ENCODE measurements at regions not wholly inside any gene's neighbourhood (a gene's known extent, or its start where the extent isn't known, plus 50 kb on each side); places are given as distances from the start of the nearest gene placed in this dataset.

DNA sequence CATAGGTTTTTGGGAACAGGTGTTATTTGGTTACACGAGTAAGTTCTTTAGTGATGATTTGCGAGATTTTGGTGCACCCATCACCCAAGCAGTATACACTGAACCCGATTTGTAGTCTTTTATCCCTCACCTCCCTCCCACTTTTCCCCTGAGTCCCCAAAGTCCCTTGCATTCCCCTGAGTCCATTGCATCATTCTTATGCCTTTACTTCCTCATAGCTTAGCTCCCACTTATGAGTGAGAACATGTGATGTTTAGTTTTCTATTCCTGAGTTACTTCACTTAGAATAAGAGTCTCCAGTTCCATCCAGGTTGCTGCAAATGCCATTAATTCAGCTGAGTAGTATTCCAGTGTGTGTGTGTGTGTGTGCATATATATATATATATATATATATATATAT, 97.2 kb upstream of the EDNRB start:
- Histone ChIP-seq H3K9me3 (no peaks in the 10 kb centered on the region), H3K27me3 (no peaks in the 10 kb centered on the region), H3K36me3 (ENCODE audit: low read depth, missing control alignments) (no peaks in the 10 kb centered on the region), H3K27ac (no peak overlapping the region), H3K4me1 (no peaks in the 10 kb centered on the region), H3K4me3 (no peak overlapping the region)
- no peak for DNase-seq
- WGBS, 2 donors: 90% methylated on average over 3 of the region's 3 CpGs
- intact Hi-C loops (cut with DNase I; ENCODE audit: low total_unique reads): no loop called here
- TF ChIP-seq POLR2A (IDR thresholded peaks at IDR 0.05): no peak
- TF ChIP-seq, protein P1, sequence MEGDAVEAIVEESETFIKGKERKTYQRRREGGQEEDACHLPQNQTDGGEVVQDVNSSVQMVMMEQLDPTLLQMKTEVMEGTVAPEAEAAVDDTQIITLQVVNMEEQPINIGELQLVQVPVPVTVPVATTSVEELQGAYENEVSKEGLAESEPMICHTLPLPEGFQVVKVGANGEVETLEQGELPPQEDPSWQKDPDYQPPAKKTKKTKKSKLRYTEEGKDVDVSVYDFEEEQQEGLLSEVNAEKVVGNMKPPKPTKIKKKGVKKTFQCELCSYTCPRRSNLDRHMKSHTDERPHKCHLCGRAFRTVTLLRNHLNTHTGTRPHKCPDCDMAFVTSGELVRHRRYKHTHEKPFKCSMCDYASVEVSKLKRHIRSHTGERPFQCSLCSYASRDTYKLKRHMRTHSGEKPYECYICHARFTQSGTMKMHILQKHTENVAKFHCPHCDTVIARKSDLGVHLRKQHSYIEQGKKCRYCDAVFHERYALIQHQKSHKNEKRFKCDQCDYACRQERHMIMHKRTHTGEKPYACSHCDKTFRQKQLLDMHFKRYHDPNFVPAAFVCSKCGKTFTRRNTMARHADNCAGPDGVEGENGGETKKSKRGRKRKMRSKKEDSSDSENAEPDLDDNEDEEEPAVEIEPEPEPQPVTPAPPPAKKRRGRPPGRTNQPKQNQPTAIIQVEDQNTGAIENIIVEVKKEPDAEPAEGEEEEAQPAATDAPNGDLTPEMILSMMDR (IDR thresholded peaks at IDR 0.05): no peak

DNA sequence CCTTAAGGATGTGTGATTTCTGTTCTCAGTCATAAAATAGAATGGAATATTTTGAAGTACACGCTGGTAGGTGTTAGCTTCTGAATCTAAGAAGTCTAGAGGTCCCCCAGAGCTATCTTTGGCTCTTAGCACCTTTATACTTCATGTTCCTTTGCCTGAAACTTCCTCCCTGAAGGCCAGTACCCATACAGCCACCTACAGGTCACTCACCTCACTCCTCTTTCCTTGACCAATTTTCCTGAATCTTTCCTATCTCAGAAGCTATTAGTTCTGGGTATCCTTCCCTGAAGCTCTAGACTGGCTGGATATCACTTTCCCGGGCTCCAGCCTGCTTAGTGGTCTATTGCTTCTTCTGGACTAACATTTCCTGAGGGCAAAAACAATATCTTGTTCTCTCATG, 93.4 kb upstream of the EDNRB start:
- WGBS, 2 donors: 90 to 94% methylated on average over 2 of the region's 2 CpGs
- DNase-seq: no peak
- H3K4me1 ChIP-seq: no peaks in the 10 kb centered on the region
- TF ChIP-seq, protein P1 (IDR thresholded peaks at IDR 0.05): no peak
- H3K27ac ChIP-seq: no peak overlapping the region
- intact Hi-C loops (cut with DNase I; ENCODE audit: low total_unique reads): no loop called here
- H3K9me3 ChIP-seq: no peaks in the 10 kb centered on the region
- H3K27me3 ChIP-seq: no peaks in the 10 kb centered on the region
- no peaks in the 10 kb centered on the region for H3K36me3 ChIP-seq (ENCODE audit: low read depth, missing control alignments)
- no peak overlapping the region for H3K4me3 ChIP-seq

DNA sequence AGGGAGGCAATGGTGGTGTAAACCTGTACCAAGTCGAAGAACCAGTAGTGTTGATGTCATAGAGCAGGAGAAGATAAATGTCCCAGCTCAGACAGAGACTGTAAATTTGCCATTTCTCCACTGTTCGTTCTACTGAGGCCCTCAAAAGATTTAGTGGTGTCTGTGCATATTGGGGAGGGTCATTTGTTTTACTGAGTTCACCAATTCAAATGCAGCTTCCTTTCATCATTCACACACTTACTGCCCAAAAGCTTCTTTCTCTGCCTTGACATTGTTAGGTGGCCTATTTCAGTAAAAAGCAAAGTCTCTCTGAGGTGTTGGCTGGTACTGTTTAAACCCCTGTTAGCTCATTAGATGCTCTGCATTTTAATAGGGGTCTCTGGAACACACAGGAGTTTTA, 86.2 kb upstream of the EDNRB start:
- 73 to 91% methylated on average over 2 of the region's 2 CpGs for WGBS, 2 donors
- Histone ChIP-seq H3K9me3 (no peaks in the 10 kb centered on the region), H3K4me3 (no peak overlapping the region), H3K27me3 (no peaks in the 10 kb centered on the region), H3K36me3 (ENCODE audit: low read depth, missing control alignments) (no peaks in the 10 kb centered on the region), H3K4me1 (no peaks in the 10 kb centered on the region), H3K27ac (no peak overlapping the region)
- TF ChIP-seq, protein P1 (IDR thresholded peaks at IDR 0.05): no peak
- no peak for TF ChIP-seq POLR2A (IDR thresholded peaks at IDR 0.05)
- intact Hi-C loops (cut with DNase I; ENCODE audit: low total_unique reads): no loop called here
- no peak for DNase-seq

DNA sequence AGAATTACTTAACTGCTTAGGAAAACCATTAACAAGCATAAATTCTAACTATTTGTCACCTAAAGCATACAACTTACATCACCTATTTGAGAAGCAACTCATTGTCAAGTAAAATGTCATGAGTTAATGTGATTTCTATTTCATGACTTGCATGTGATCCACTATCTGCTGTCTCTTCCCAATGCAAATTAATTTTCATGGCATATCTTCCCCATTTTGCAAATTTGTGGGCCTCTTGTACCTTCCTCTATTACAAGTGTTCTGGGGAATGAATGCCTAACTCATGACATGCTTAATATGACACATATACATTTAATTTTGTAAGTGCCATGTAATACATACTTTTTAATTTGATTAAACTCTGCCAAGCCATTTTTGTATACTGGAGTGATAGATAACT, 81.1 kb upstream of the EDNRB start:
- H3K36me3 ChIP-seq (ENCODE audit: low read depth, missing control alignments): no peaks in the 10 kb centered on the region
- intact Hi-C loops (cut with DNase I; ENCODE audit: low total_unique reads): no loop called here
- H3K4me1 ChIP-seq: no peaks in the 10 kb centered on the region
- no peak overlapping the region for H3K4me3 ChIP-seq
- DNase-seq: no peak
- H3K27me3 ChIP-seq: no peaks in the 10 kb centered on the region
- no peak for TF ChIP-seq POLR2A (IDR thresholded peaks at IDR 0.05)
- TF ChIP-seq, protein P1 (IDR thresholded peaks at IDR 0.05): no peak
- no peak overlapping the region for H3K27ac ChIP-seq
- no peaks in the 10 kb centered on the region for H3K9me3 ChIP-seq

DNA sequence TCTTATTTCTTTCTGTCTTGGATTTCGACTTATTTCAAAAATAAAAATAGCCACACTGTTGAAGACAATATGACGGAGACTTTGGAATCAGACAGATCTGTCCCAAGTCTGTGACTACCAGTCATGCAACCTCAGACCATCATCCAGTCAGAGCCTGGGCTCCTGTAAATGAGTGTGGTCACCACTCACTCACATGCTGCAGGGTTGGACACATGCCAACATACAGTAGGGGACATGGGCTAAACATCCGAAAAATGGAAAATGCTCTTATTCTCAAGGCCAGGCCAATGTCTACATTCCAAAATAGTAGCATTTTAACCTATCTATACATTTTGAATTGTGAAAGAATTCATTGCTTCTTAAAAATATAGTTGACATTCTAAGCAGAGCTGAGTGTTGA, 75.5 kb upstream of the EDNRB start:
- intact Hi-C loops (cut with DNase I; ENCODE audit: low total_unique reads): no loop called here
- Histone ChIP-seq H3K27ac (no peak overlapping the region), H3K27me3 (no peaks in the 10 kb centered on the region), H3K4me3 (no peak overlapping the region), H3K9me3 (no peaks in the 10 kb centered on the region), H3K4me1 (no peaks in the 10 kb centered on the region), H3K36me3 (ENCODE audit: low read depth, missing control alignments) (no peaks in the 10 kb centered on the region)
- no peak for TF ChIP-seq POLR2A (IDR thresholded peaks at IDR 0.05)
- 72 to 74% methylated on average over 3 of the region's 3 CpGs for WGBS, 2 donors
- no peak for DNase-seq
